HL-60 (cell line): ENCODE measurements at regions not wholly inside any gene's neighbourhood (a gene's known extent, or its start where the extent isn't known, plus 50 kb on each side); places are given as distances from the start of the nearest gene placed in this dataset.

ENCODE experiments used
- CTCF ChIP-seq: IDR thresholded peaks from one replicate; pipeline ENCODE4 v1.5.1; 2011; ENCODE audit warnings: low read length, control low read depth, inconsistent platforms; ENCODE audit not compliant: insufficient read depth
- POLR2AphosphoS5 ChIP-seq: IDR thresholded peaks from 2 replicates; pipeline ENCODE4 v1.6.1; 2012; ENCODE audit warnings: low read depth

- no peak for TF ChIP-seq CTCF
- no peak for TF ChIP-seq POLR2AphosphoS5
These were observed 528.9 kb downstream of the EPM2A start for GRCh38 chr6:145206247-145206907.
